AG09309 (cell line): ENCODE measurements at regions not wholly inside any gene's neighbourhood (a gene's known extent, or its start where the extent isn't known, plus 50 kb on each side); places are given as distances from the start of the nearest gene placed in this dataset.

Source experiments
- DNase-seq: peaks from one replicate; pipeline ENCODE4 v3.0.0-alpha.2; 2010; ENCODE audit warnings: low read depth
- H3K4me3 ChIP-seq: 2 replicates; pipeline ENCODE4 v1.5.1; 2011; ENCODE audit warnings: mild to moderate bottlenecking, low read depth, low read length, moderate library complexity; ENCODE audit not compliant: control insufficient read depth
- TF ChIP-seq, protein P1 (sequence below): IDR thresholded peaks from 2 replicates; pipeline ENCODE4 v1.5.1; 2011; ENCODE audit warnings: mild to moderate bottlenecking, low read depth, low read length, inconsistent platforms; ENCODE audit not compliant: insufficient read depth, control insufficient read depth; ENCODE audit errors: missing control alignments

DNA sequence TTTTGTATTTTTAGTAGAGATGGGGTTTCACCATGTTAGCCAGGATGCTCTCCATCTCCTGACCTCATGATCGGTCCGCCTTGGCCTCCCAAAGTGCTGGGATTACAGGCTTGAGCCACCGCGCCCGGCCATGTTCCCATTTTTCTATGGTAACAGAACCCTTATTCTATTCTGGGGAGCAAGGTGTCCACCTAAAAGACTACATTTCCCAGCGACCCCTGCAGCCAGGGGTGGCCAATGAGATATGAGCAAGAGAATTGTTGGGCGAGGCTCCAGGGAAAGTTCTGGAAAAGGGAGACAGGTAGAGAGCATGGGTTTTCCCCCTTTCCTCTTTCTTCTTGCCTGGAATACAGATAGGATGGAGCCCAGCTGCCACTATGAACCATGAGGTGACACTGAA, 96.9 kb downstream of the LINGO1 start:
- TF ChIP-seq, protein P1, sequence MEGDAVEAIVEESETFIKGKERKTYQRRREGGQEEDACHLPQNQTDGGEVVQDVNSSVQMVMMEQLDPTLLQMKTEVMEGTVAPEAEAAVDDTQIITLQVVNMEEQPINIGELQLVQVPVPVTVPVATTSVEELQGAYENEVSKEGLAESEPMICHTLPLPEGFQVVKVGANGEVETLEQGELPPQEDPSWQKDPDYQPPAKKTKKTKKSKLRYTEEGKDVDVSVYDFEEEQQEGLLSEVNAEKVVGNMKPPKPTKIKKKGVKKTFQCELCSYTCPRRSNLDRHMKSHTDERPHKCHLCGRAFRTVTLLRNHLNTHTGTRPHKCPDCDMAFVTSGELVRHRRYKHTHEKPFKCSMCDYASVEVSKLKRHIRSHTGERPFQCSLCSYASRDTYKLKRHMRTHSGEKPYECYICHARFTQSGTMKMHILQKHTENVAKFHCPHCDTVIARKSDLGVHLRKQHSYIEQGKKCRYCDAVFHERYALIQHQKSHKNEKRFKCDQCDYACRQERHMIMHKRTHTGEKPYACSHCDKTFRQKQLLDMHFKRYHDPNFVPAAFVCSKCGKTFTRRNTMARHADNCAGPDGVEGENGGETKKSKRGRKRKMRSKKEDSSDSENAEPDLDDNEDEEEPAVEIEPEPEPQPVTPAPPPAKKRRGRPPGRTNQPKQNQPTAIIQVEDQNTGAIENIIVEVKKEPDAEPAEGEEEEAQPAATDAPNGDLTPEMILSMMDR = no peak
- DNase-seq = no peak
- no peak overlapping the region for H3K4me3 ChIP-seq
